ENCODE measurements at regions not wholly inside any gene's neighbourhood (a gene's known extent, or its start where the extent isn't known, plus 50 kb on each side); places are given as distances from the start of the nearest gene placed in this dataset.
A peak's percentile ranks its signal among the peaks of the same experiment; 100 is the strongest.
"Not testable (repeated sequence)": the region's sequence is repeated elsewhere in the genome, so short reads cannot be mapped to it uniquely, and the experiment has no call there.

GRCh38 chr14:71771996-71772395, 160.2 kb upstream of the RGS6 start:
- H2AFZ ChIP-seq (ENCODE audit: low read length); CTCF ChIA-PET; H3K9me3 ChIP-seq (ENCODE audit: low read length); H3K4me1 ChIP-seq (ENCODE audit: insufficient read depth, low read length); H3K27me3 ChIP-seq (ENCODE audit: low read length); H3K79me2 ChIP-seq (ENCODE audit: low read length); POLR2A ChIA-PET (ENCODE audit: unreplicated experiment); H3K9ac ChIP-seq (ENCODE audit: low read length); H3K36me3 ChIP-seq (ENCODE audit: low read depth, low read length); ATAC-seq; DNase-seq; intact Hi-C loops (cut with micrococcal nuclease); H3K4me3 ChIP-seq (ENCODE audit: low read length); H3K9me2 ChIP-seq (replicated peaks; ENCODE audit: low read length); BruUV-seq (replicated peaks); H3K27ac ChIP-seq (ENCODE audit: low read length); H4K20me1 ChIP-seq (ENCODE audit: low read length); H3K4me2 ChIP-seq (ENCODE audit: low read length); H3F3A ChIP-seq (ENCODE audit: low read length, unreplicated experiment): not testable (repeated sequence)

DNA sequence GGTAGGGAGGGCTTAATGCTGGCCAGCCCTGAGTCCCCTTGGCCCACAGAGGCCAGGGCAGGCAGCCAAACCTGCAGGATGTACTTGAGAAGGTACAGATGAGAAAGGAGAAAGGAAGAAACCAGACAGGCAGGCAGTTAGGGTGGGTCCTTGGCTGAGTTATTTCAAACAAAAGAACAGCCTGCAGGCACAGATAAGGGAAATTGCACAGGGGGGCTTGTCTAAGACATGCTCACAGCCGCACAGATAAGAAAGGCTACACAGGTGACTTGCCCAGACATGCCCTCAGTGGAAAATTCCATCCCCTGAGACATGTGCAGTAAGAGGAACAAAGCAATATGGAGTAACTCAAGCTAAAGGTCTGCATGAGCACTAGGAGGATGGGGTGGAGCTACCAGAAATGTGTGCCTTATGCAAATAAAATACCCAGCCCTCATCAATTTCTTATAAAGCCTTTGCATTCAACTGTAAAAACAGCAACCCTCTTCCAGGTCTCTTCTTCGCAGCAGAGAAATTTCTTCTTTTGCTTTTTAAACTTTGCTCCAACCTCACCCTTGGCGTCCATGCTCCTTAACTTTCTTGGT, 158.2 kb upstream of the RGS6 start:
- ATAC-seq (no peak), DNase-seq (no peak)
- intact Hi-C loops (cut with micrococcal nuclease): no loop called here
- H3K36me3 ChIP-seq (ENCODE audit: low read depth, low read length): no peaks in the 10 kb centered on the region
- TF ChIP-seq CTCF (conservative IDR thresholded peaks at IDR 0.05; ENCODE audit: low read depth, low read length) (no peak), EZH2 (IDR thresholded peaks at IDR 0.05; ENCODE audit: low read length, unreplicated experiment) (no peak)
- ChIA-PET POLR2A (ENCODE audit: unreplicated experiment) (no interaction called here), CTCF (no interaction called here)
- no peaks in the 10 kb centered on the region for H3K79me2 ChIP-seq (ENCODE audit: low read length)
- H3K27ac ChIP-seq (ENCODE audit: low read length): no peak overlapping the region
- H3K27me3 ChIP-seq (ENCODE audit: low read length): peaks cover 8% of the 10 kb centered on the region
- H3F3A ChIP-seq (ENCODE audit: low read length, unreplicated experiment): no peaks in the 10 kb centered on the region
- H3K4me1 ChIP-seq (ENCODE audit: insufficient read depth, low read length): no peaks in the 10 kb centered on the region
- BruUV-seq (replicated peaks): no TSS peak
- no peaks in the 10 kb centered on the region for H3K9me2 ChIP-seq (replicated peaks; ENCODE audit: low read length)
- H3K4me3 ChIP-seq (ENCODE audit: low read length): no peak overlapping the region
- H3K9ac ChIP-seq (ENCODE audit: low read length): no peak overlapping the region
- H4K20me1 ChIP-seq (ENCODE audit: low read length): no peaks in the 10 kb centered on the region
- H3K9me3 ChIP-seq (ENCODE audit: low read length): no peaks in the 10 kb centered on the region
- H2AFZ ChIP-seq (ENCODE audit: low read length): no peak overlapping the region
- H3K4me2 ChIP-seq (ENCODE audit: low read length): no peak overlapping the region

DNA sequence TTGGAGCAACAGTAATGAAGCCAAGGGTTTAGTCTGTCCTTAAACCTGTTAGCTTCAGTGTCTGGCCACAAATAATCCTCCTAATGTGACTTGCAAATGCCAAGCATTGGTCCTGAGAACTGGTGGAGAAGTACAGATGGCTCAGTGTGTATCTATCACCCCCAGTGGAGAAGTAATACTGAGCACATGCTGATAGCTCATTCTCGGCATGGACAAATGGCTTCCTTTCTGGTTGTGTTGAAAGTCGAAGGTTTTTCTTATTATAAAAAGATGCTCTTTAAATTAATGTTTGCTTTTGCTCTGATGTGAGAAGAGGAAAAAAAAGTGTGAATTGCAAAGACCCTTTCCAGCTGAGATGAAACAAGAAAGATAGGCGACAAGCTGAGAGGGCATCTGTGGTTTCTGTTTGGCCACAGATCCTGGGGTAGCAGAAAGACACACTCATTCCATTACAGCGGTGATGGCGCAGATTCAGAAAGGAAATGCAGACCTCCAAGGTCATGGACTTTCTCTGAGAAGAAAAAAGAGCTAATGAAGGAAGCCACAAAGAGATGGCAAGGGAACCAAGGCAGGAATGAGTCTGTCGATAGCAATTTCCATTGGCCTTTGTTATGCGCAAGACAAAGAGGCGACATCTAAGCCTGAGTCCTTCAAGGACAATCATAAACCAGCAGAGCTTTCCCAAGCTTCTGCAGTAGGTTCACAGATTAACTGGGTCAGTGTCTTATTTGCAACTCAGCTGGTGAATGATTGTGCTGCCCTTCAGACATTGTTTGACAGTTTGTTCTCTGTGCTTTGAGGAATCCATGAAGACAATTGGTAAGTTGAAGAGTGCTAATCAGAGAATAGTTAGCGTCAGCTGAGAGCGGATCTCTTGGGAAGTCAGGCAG, 155.5 kb upstream of the RGS6 start:
- H3K27me3 ChIP-seq (ENCODE audit: low read length): peaks cover 17% of the 10 kb centered on the region
- intact Hi-C loops (cut with micrococcal nuclease): no loop called here
- H2AFZ ChIP-seq (ENCODE audit: low read length): no peak overlapping the region
- no peak overlapping the region for H3K27ac ChIP-seq (ENCODE audit: low read length)
- no peak overlapping the region for H3K4me3 ChIP-seq (ENCODE audit: low read length)
- POLR2A ChIA-PET (ENCODE audit: unreplicated experiment): no interaction called here
- no peak overlapping the region for H3K4me2 ChIP-seq (ENCODE audit: low read length)
- no peaks in the 10 kb centered on the region for H4K20me1 ChIP-seq (ENCODE audit: low read length)
- no peak overlapping the region for H3K9ac ChIP-seq (ENCODE audit: low read length)
- H3F3A ChIP-seq (ENCODE audit: low read length, unreplicated experiment): no peaks in the 10 kb centered on the region
- H3K4me1 ChIP-seq (ENCODE audit: insufficient read depth, low read length): no peaks in the 10 kb centered on the region
- CTCF ChIA-PET: interaction anchor here (0.6 to 1.0 kb wide), 2 partner anchors 78 to 155 kb away, joined by 3 to 5 read pairs; no protein-coding TSS in a partner anchor
- TF ChIP-seq EZH2phosphoT487 (IDR thresholded peaks at IDR 0.05; ENCODE audit: borderline replicate concordance, low read length) (no peak), EZH2 (IDR thresholded peaks at IDR 0.05; ENCODE audit: low read length, unreplicated experiment) (no peak), CTCF (conservative IDR thresholded peaks at IDR 0.05; ENCODE audit: low read depth, low read length) (no peak)
- no peaks in the 10 kb centered on the region for H3K9me2 ChIP-seq (replicated peaks; ENCODE audit: low read length)
- ATAC-seq (peak; percentile 61; the same call in 1 of the 2 replicates), DNase-seq (no peak)
- H3K79me2 ChIP-seq (ENCODE audit: low read length): no peaks in the 10 kb centered on the region
- no TSS peak for BruUV-seq (replicated peaks)
- H3K36me3 ChIP-seq (ENCODE audit: low read depth, low read length): no peaks in the 10 kb centered on the region
- no peaks in the 10 kb centered on the region for H3K9me3 ChIP-seq (ENCODE audit: low read length)
